Colonic mucosa (tissue), 4 donors: ENCODE measurements at regions not wholly inside any gene's neighbourhood (a gene's known extent, or its start where the extent isn't known, plus 50 kb on each side); places are given as distances from the start of the nearest gene placed in this dataset.

Experiments used
- DNase-seq: peaks from one replicate; pipeline ENCODE4 v3.0.0-alpha.2; 2020
- H3K27ac ChIP-seq: fragments of 200-600 bp; one replicate; pipeline ENCODE4 v1.8.0; 2021
- H3K27me3 ChIP-seq: fragments of 200-600 bp; one replicate; pipeline ENCODE4 v1.8.0; 2021
- H3K36me3 ChIP-seq: fragments of 200-600 bp; one replicate; pipeline ENCODE4 v1.8.0; 2021
- H3K4me1 ChIP-seq: fragments of 200-600 bp; one replicate; pipeline ENCODE4 v1.8.0; 2021; ENCODE audit warnings: mild to moderate bottlenecking
- H3K4me3 ChIP-seq: fragments of 200-600 bp; one replicate; pipeline ENCODE4 v1.8.0; 2021
- H3K9ac ChIP-seq, 2 donors: one replicate each; pipeline ENCODE4 v1.7.0; 2013; ENCODE audit warnings: control low read depth in 2 of 2, low read depth in 2 of 2, low read length in 2 of 2
- H3K9me3 ChIP-seq: fragments of 200-600 bp; one replicate; pipeline ENCODE4 v1.8.0; 2021
- CTCF ChIP-seq: fragments of 200-600 bp; IDR thresholded peaks from one replicate; pipeline ENCODE4 v1.8.0; 2022; ENCODE audit warnings: antibody characterized with exemption, mild to moderate bottlenecking
- intact Hi-C: fragments of 100-400 bp; cut with DNase I; formaldehyde crosslinking; loops from one replicate; pipeline ENCODE4 v1.14.1; 2022
- donor health status: healthy.
- donor health status: DM: no; HTN: no; CAD: no.
- donor health status: DM: no; HTN: no; CAD: no.

GRCh38 chr1:95652423-95652965 lies 418.5 kb downstream of the RWDD3 start:
- Histone ChIP-seq H3K4me1 (no peaks in the 10 kb centered on the region), H3K27ac (no peak overlapping the region), H3K36me3 (no peaks in the 10 kb centered on the region), H3K9ac (no peak overlapping the region), H3K4me3 (no peak overlapping the region), H3K27me3 (no peaks in the 10 kb centered on the region), H3K9me3 (no peaks in the 10 kb centered on the region)
- no peak for TF ChIP-seq CTCF
- intact Hi-C loops = no loop called here
- DNase-seq = no peak

GRCh38 chr1:95653618-95654017 lies 419.6 kb downstream of the RWDD3 start:
- Histone ChIP-seq H3K27me3 (no peaks in the 10 kb centered on the region), H3K27ac (no peak overlapping the region), H3K4me1 (no peaks in the 10 kb centered on the region), H3K9me3 (no peaks in the 10 kb centered on the region), H3K36me3 (no peaks in the 10 kb centered on the region), H3K4me3 (no peak overlapping the region), H3K9ac (no peak overlapping the region)
- no peak for TF ChIP-seq CTCF
- intact Hi-C loops = no loop called here
- no peak for DNase-seq

DNA sequence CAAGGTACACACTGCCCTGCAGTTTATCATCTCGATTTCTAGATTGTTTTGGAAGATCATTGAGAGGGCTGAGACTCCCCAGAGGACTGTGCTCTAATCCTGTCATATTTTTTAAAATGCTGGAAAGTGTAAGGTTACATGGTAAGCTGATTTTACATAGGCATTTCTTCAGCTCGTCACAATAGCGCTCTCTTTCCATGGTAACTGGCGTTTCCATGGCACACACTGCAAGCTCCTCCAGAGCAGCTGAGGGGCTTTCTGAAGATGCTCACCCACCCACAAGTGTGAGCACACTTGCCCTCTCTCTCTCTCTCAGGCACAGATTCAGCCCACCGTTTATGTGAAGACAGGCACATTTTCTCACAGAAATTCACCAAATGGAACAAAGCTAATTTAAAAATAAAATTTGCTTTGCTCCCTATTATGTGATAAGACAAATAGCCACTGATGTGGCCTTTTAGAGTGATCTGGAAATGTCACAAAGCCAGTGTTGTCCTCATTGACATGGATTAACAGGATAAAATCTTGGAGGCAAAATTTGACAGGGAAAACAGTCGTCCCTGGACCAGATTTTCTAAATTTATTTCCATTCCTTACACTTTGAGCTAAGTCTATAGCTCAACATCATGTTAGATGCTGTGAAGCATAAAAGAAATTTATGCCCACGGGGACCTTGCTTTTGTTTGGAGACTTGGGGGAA lies 421.5 kb downstream of the RWDD3 start:
- intact Hi-C loops = no loop called here
- TF ChIP-seq CTCF = no peak

GRCh38 chr1:95657248-95657647 lies 423.2 kb downstream of the RWDD3 start:
- DNase-seq = no peak
- no peaks in the 10 kb centered on the region for H3K4me1 ChIP-seq
- H3K4me3 ChIP-seq = no peak overlapping the region
- TF ChIP-seq CTCF = no peak
- intact Hi-C loops = no loop called here
- H3K36me3 ChIP-seq = no peaks in the 10 kb centered on the region
- H3K9ac ChIP-seq = no peak overlapping the region
- H3K27me3 ChIP-seq = no peaks in the 10 kb centered on the region
- no peak overlapping the region for H3K27ac ChIP-seq
- H3K9me3 ChIP-seq = no peaks in the 10 kb centered on the region

More for the DNA sequence above, 421.5 kb downstream of the RWDD3 start:
- Histone ChIP-seq H3K36me3 (no peaks in the 10 kb centered on the region), H3K9me3 (no peaks in the 10 kb centered on the region), H3K27me3 (no peaks in the 10 kb centered on the region), H3K27ac (no peak overlapping the region), H3K4me1 (no peaks in the 10 kb centered on the region), H3K4me3 (no peak overlapping the region), H3K9ac (no peak overlapping the region)
- DNase-seq = no peak

- Histone ChIP-seq H3K36me3 (no peaks in the 10 kb centered on the region), H3K27me3 (no peaks in the 10 kb centered on the region), H3K27ac (no peak overlapping the region), H3K4me3 (no peak overlapping the region), H3K9me3 (no peaks in the 10 kb centered on the region), H3K4me1 (no peaks in the 10 kb centered on the region), H3K9ac (no peak overlapping the region)
- no peak for TF ChIP-seq CTCF
- DNase-seq = no peak
- intact Hi-C loops = no loop called here
Observed at GRCh38 chr1:95659166-95659565, 425.2 kb downstream of the RWDD3 start.
